H1 (cell line): ENCODE measurements at regions not wholly inside any gene's neighbourhood (a gene's known extent, or its start where the extent isn't known, plus 50 kb on each side); places are given as distances from the start of the nearest gene placed in this dataset.

Experiments
- CTCF ChIA-PET: fragments of 300-600 bp; sonication (Branson Sonifier 250); formaldehyde crosslinking; loops from one replicate; lab custom pipeline; 2021; ENCODE audit not compliant: partially characterized antibody; lab: Charles Lee
- POLR2A ChIA-PET: fragments of 300-600 bp; sonication (Branson Sonifier 250); formaldehyde crosslinking; loops from one replicate; lab custom pipeline; 2021; ENCODE audit warnings: inconsistent platforms; ENCODE audit not compliant: partially characterized antibody; lab: Charles Lee
- DNase-seq, 2 experiments: peaks; one replicate each; pipeline versions ENCODE4 v3.0.0 to v3.0.0-alpha.2; 2010 to 2022; ENCODE audit warnings: low spot score in 2 of 2, low read depth in 1 of 2, mixed read lengths in 1 of 2
- FAIRE-seq: peaks from 2 replicates; lab custom pipeline; 2011; peaks lifted over from hg19 to GRCh38; lab: Jason Lieb, UNC
- H2AFZ ChIP-seq: 2 replicates; pipeline ENCODE4 v1.8.1; 2012; ENCODE audit warnings: low read length, inconsistent platforms
- H2AK5ac ChIP-seq: 2 replicates; pipeline ENCODE4 v1.6.1; 2013; ENCODE audit warnings: low read depth, low read length
- H2BK120ac ChIP-seq: replicated peaks from 2 replicates; pipeline ENCODE3; 2013; ENCODE audit warnings: low read depth, low read length, inconsistent platforms
- H2BK12ac ChIP-seq: 2 replicates; pipeline ENCODE4 v1.6.1; 2013; ENCODE audit warnings: low read depth, low read length
- H2BK15ac ChIP-seq: 2 replicates; pipeline ENCODE4 v1.6.1; 2013; ENCODE audit warnings: low read length
- H2BK20ac ChIP-seq: 2 replicates; pipeline ENCODE4 v1.6.1; 2013; ENCODE audit warnings: low read length
- H2BK5ac ChIP-seq: 2 replicates; pipeline ENCODE4 v1.6.1; 2013; ENCODE audit warnings: low read depth, low read length
- H3K14ac ChIP-seq: 2 replicates; pipeline ENCODE4 v1.6.1; 2013; ENCODE audit warnings: inconsistent platforms; ENCODE audit not compliant: insufficient read length
- H3K18ac ChIP-seq: 2 replicates; pipeline ENCODE4 v1.6.1; 2013; ENCODE audit warnings: low read length; ENCODE audit errors: extremely low read depth
- H3K23ac ChIP-seq: 2 replicates; pipeline ENCODE4 v1.6.1; 2013; ENCODE audit warnings: inconsistent platforms; ENCODE audit not compliant: insufficient read length
- H3K23me2 ChIP-seq: 2 replicates; pipeline ENCODE4 v1.6.1; 2013; ENCODE audit warnings: low read depth, low read length
- H3K27ac ChIP-seq: 2 replicates; pipeline ENCODE4 v1.6.1; 2011; ENCODE audit warnings: low read depth, low read length, inconsistent platforms
- H3K27me3 ChIP-seq, 4 experiments: replicated peaks in 1 of 4; 1 replicate in 1 of 4; 2 replicates in 3 of 4; pipeline versions ENCODE4 v1.6.1 to v1.8.1; 2011 to 2013; ENCODE audit warnings: low read length in 3 of 4, mild to moderate bottlenecking in 3 of 4, inconsistent platforms in 2 of 4, mixed read lengths in 2 of 4, moderate library complexity in 1 of 4; ENCODE audit not compliant: control insufficient read depth in 3 of 4, insufficient read depth in 3 of 4; ENCODE audit errors: extremely low read depth in 1 of 4
- H3K36me3 ChIP-seq, 4 experiments: 2 replicates each; pipeline versions ENCODE4 v1.6.1 to v1.8.1; 2011 to 2013; ENCODE audit warnings: mild to moderate bottlenecking in 4 of 4, low read length in 3 of 4, moderate library complexity in 2 of 4, control low read depth in 1 of 4, inconsistent platforms in 1 of 4; ENCODE audit not compliant: insufficient read depth in 4 of 4, control insufficient read depth in 2 of 4
- H3K4ac ChIP-seq: replicated peaks from 2 replicates; pipeline ENCODE3; 2013; ENCODE audit warnings: low read length, low read depth, mixed read lengths, inconsistent platforms; ENCODE audit not compliant: insufficient read length
- H3K4me1 ChIP-seq, 4 experiments: replicated peaks in 1 of 4; 1 replicate in 1 of 4; 2 replicates in 3 of 4; pipeline versions ENCODE4 v1.6.1 to v1.8.1; 2011 to 2013; ENCODE audit warnings: low read length in 3 of 4, inconsistent platforms in 2 of 4, mixed read lengths in 1 of 4; ENCODE audit not compliant: insufficient read depth in 4 of 4, control insufficient read depth in 3 of 4
- H3K4me2 ChIP-seq, 2 experiments: 2 replicates each; pipeline versions ENCODE4 v1.6.1 to v1.8.1; 2011 to 2013; ENCODE audit warnings: low read depth in 2 of 2, low read length in 2 of 2, control low read depth in 1 of 2, inconsistent platforms in 1 of 2, mild to moderate bottlenecking in 1 of 2; ENCODE audit not compliant: insufficient read depth in 1 of 2
- H3K4me3 ChIP-seq, 4 experiments: fragments of 200-600, 300-600 bp in 1 of 4; sonication (generic), shearing (Covaris generic), sonication (Bioruptor Twin) in 1 of 4; 2 replicates each; pipeline versions ENCODE4 v1.5.1 to v1.8.1; 2011 to 2016; ENCODE audit warnings: low read length in 4 of 4, low read depth in 3 of 4, control low read depth in 2 of 4, inconsistent platforms in 2 of 4, mild to moderate bottlenecking in 2 of 4, mixed read lengths in 1 of 4, moderate library complexity in 1 of 4; ENCODE audit not compliant: insufficient read depth in 2 of 4; ENCODE audit errors: extremely low read depth in 1 of 4
- H3K56ac ChIP-seq: replicated peaks from 2 replicates; pipeline ENCODE3; 2013; ENCODE audit warnings: low read depth, mild to moderate bottlenecking, mixed read lengths, low read length, inconsistent platforms; ENCODE audit not compliant: insufficient read length
- H3K79me1 ChIP-seq: 2 replicates; pipeline ENCODE4 v1.6.1; 2013; ENCODE audit warnings: low read depth, low read length, control low read depth
- H3K79me2 ChIP-seq, 2 experiments: 2 replicates each; pipeline versions ENCODE4 v1.6.1 to v1.8.1; 2012 to 2013; ENCODE audit warnings: low read length in 2 of 2, mild to moderate bottlenecking in 2 of 2, inconsistent platforms in 1 of 2; ENCODE audit not compliant: insufficient read depth in 2 of 2, control insufficient read depth in 1 of 2
- H3K9ac ChIP-seq, 4 experiments: replicated peaks in 1 of 4; 1 replicate in 1 of 4; 2 replicates in 3 of 4; pipeline versions ENCODE4 v1.6.1 to v1.8.1; 2011 to 2013; ENCODE audit warnings: low read depth in 3 of 4, low read length in 3 of 4, control low read depth in 2 of 4, mild to moderate bottlenecking in 2 of 4, moderate library complexity in 2 of 4, inconsistent platforms in 1 of 4; ENCODE audit errors: extremely low read depth in 1 of 4
- H3K9me3 ChIP-seq, 2 experiments: 2 replicates each; pipeline versions ENCODE4 v1.6.1 to v1.8.1; 2012 to 2013; ENCODE audit warnings: mild to moderate bottlenecking in 2 of 2, moderate library complexity in 2 of 2, control low read depth in 1 of 2, inconsistent platforms in 1 of 2, low read depth in 1 of 2, low read length in 1 of 2, mixed read lengths in 1 of 2; ENCODE audit not compliant: insufficient read depth in 2 of 2
- H4K20me1 ChIP-seq, 2 experiments: replicated peaks in 1 of 2; 2 replicates each; pipeline versions ENCODE3 to v1.8.1; 2011 to 2013; ENCODE audit warnings: inconsistent platforms in 2 of 2, low read length in 2 of 2, mild to moderate bottlenecking in 1 of 2; ENCODE audit not compliant: insufficient read depth in 2 of 2, control insufficient read depth in 1 of 2
- H4K5ac ChIP-seq: 2 replicates; pipeline ENCODE4 v1.6.1; 2013; ENCODE audit warnings: low read length, low read depth, mixed read lengths, inconsistent platforms; ENCODE audit not compliant: insufficient read length
- H4K8ac ChIP-seq: 2 replicates; pipeline ENCODE4 v1.8.0; 2013; ENCODE audit warnings: mild to moderate bottlenecking, moderate library complexity, low read length, inconsistent platforms; ENCODE audit not compliant: insufficient read depth; ENCODE audit errors: extremely low read depth
- H4K91ac ChIP-seq: replicated peaks from 2 replicates; pipeline ENCODE3; 2013; ENCODE audit warnings: low read length, mixed read lengths, inconsistent platforms; ENCODE audit not compliant: insufficient read length
- ASH2L ChIP-seq: fragments of 200-600, 300-600 bp; sonication (generic); IDR thresholded peaks from one replicate; pipeline ENCODE4 v1.7.1; 2017; ENCODE audit warnings: low read length
- BRCA1 ChIP-seq: IDR thresholded peaks from 2 replicates; pipeline ENCODE4 v1.6.1; 2012; ENCODE audit warnings: low read depth, low read length, improper control_type of control experiment
- CBX8 ChIP-seq: fragments of 300-800, 300-1000 bp; sonication (generic); IDR thresholded peaks from 2 replicates; pipeline ENCODE4 v1.7.1; 2016; ENCODE audit warnings: low read depth, low read length, borderline replicate concordance
- GABPA ChIP-seq: IDR thresholded peaks from 2 replicates; pipeline ENCODE4 v1.6.1; 2011; ENCODE audit warnings: mild to moderate bottlenecking, low read length, moderate library complexity, borderline replicate concordance; ENCODE audit not compliant: insufficient read depth
- KDM4A ChIP-seq: IDR thresholded peaks from one replicate; pipeline ENCODE4 v1.7.1; 2012; ENCODE audit warnings: low read depth, mild to moderate bottlenecking, moderate library complexity, low read length, inconsistent platforms; ENCODE audit not compliant: severe bottlenecking
- RAD21 ChIP-seq, 2 experiments: IDR thresholded peaks in 1 of 2; conservative IDR thresholded peaks in 1 of 2; 2 replicates each; pipeline ENCODE4 v1.6.1; 2011; ENCODE audit warnings: low read depth in 2 of 2, low read length in 2 of 2, improper control_type of control experiment in 1 of 2, inconsistent platforms in 1 of 2, mild to moderate bottlenecking in 1 of 2, moderate library complexity in 1 of 2
- RFX5 ChIP-seq: IDR thresholded peaks from 2 replicates; pipeline ENCODE4 v1.6.1; 2011; ENCODE audit warnings: low read depth, low read length, improper control_type of control experiment, borderline replicate concordance
- SIRT6 ChIP-seq: IDR thresholded peaks from one replicate; pipeline ENCODE4 v1.7.1; 2012; ENCODE audit warnings: low read length, inconsistent platforms
- SIX5 ChIP-seq: IDR thresholded peaks from 2 replicates; pipeline ENCODE4 v1.6.1; 2011; ENCODE audit warnings: mild to moderate bottlenecking, low read depth, low read length
- SRF ChIP-seq: IDR thresholded peaks from 2 replicates; pipeline ENCODE4 v1.6.1; 2011; ENCODE audit warnings: mild to moderate bottlenecking, low read depth, low read length, moderate library complexity
- TBP ChIP-seq: IDR thresholded peaks from 2 replicates; pipeline ENCODE4 v1.6.1; 2011; ENCODE audit warnings: low read depth, low read length, improper control_type of control experiment
- TEAD4 ChIP-seq: IDR thresholded peaks from 2 replicates; pipeline ENCODE4 v1.6.1; 2012; ENCODE audit warnings: low read depth, low read length, inconsistent platforms, mixed read lengths
- YY1 ChIP-seq: IDR thresholded peaks from 2 replicates; pipeline ENCODE4 v1.6.1; 2011; ENCODE audit warnings: low read depth, mild to moderate bottlenecking, low read length
- WGBS, 2 experiments: shearing (Covaris generic) in 1 of 2; methylation state at CpG; one replicate each; pipeline versions ENCODE4 v1.1.6 to v1.1.7; 2013 to 2015; ENCODE audit warnings: low lambda C conversion rate in 2 of 2, mixed read lengths in 2 of 2, inconsistent platforms in 1 of 2, low coverage in 1 of 2, missing lambda C conversion rate in 1 of 2; ENCODE audit not compliant: insufficient replicate concordance in 2 of 2, insufficient coverage in 1 of 2, insufficient read length in 1 of 2; ENCODE audit errors: extremely low coverage in 1 of 2, missing lambda C conversion rate in 1 of 2; 5-methylcytosine and 5-hydroxymethylcytosine counted together

DNA sequence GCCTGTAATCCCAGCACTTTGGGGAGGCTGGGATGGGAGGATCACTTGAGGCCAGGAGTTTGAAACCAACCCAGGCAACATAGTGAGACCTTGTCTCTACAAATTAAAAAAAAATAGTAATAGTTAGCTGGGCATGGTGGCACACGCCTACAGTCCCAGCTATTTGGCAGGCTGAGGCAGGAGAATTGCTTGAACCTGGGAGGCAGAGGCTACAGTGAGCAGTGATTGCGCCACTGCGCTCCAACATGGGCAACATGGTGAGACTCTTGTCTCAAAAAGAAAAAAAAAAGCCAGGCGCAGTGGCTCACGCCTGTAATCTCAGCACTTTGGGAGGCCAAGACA, 56.9 kb upstream of the MRTFB start:
- Histone ChIP-seq H3K79me1 (no peaks in the 10 kb centered on the region), H4K91ac (no peak overlapping the region), H3K14ac (no peak overlapping the region), H2BK5ac (no peak overlapping the region), H2BK15ac (no peak overlapping the region), H2BK20ac (no peak overlapping the region), H4K8ac (no peak overlapping the region; the same call in 1 of the 2 replicates), H2BK120ac (no peak overlapping the region), H2AFZ (no peak overlapping the region), H3K23ac (no peak overlapping the region), H3K4ac (no peak overlapping the region), H2BK12ac (no peak overlapping the region), H3K23me2 (no peaks in the 10 kb centered on the region), H3K9ac (no peak overlapping the region), H3K79me2 (no peaks in the 10 kb centered on the region), H3K27ac (no peak overlapping the region), H2AK5ac (no peak overlapping the region), H4K5ac (no peak overlapping the region), H3K4me1 (peaks cover 0 to 12% (median 10%) of the 10 kb centered on the region in 4 experiments; a peak in 5 of 7 replicates), H3K4me2 (no peak overlapping the region; a peak in 1 of 4 replicates), H3K18ac (no peak overlapping the region), H3K9me3 (no peaks in the 10 kb centered on the region), H3K27me3 (no peaks in the 10 kb centered on the region), H3K4me3 (no peak overlapping the region), H3K56ac (no peak overlapping the region), H4K20me1 (no peaks in the 10 kb centered on the region), H3K36me3 (no peaks in the 10 kb centered on the region)
- POLR2A ChIA-PET, result interaction anchor here (1.2 kb wide), 1 partner anchor 10 kb away, joined by 3 read pairs; no protein-coding TSS in a partner anchor
- FAIRE-seq (no peak), DNase-seq (no peak)
- 78% methylated on average over 5 of the region's 5 CpGs; no CpG with 5 or more reads in 1 of the 2 experiments for WGBS, 2 experiments
- CTCF ChIA-PET, result no interaction called here
- TF ChIP-seq KDM4A (no peak), SRF (no peak), GABPA (no peak), ASH2L (no peak), SIRT6 (no peak), RAD21 (IDR thresholded peaks at IDR 0.05 in 1 of 2, conservative IDR thresholded peaks at IDR 0.05 in 1 of 2; ENCODE audit: low read depth in 2 of 2, low read length in 2 of 2) (no peak), TEAD4 (no peak), BRCA1 (no peak), YY1 (no peak), CBX8 (no peak), RFX5 (no peak), TBP (no peak), SIX5 (no peak)
- TF ChIP-seq, all 59 proteins: peak for 0
